Vagina (tissue), 2 donors: ENCODE measurements at regions not wholly inside any gene's neighbourhood (a gene's known extent, or its start where the extent isn't known, plus 50 kb on each side); places are given as distances from the start of the nearest gene placed in this dataset.

Experiments
- DNase-seq, 2 donors: peaks; one replicate each; pipeline ENCODE4 v3.0.0-alpha.2; 2017; ENCODE audit errors: extremely low spot score in 2 of 2
- H3K27ac ChIP-seq: fragments of 200-600 bp; sonication (generic); one replicate; pipeline ENCODE4 v1.5.1; 2019
- H3K27me3 ChIP-seq: fragments of 200-600 bp; sonication (generic); one replicate; pipeline ENCODE4 v1.5.1; 2019
- H3K36me3 ChIP-seq, 2 donors: fragments of 200-600 bp; sonication (generic); one replicate each; pipeline ENCODE4 v1.5.1; 2017 to 2019
- H3K4me1 ChIP-seq: fragments of 200-600 bp; sonication (generic); one replicate; pipeline ENCODE4 v1.5.1; 2019
- H3K4me3 ChIP-seq, 2 donors: fragments of 200-600 bp; sonication (generic); 1 replicate in 1 of 2; 2 replicates in 1 of 2; pipeline ENCODE4 v1.5.1; 2016 to 2019
- H3K9me3 ChIP-seq: fragments of 200-600 bp; sonication (generic); one replicate; pipeline ENCODE4 v1.5.1; 2019
- POLR2A ChIP-seq, 2 donors: fragments of 450-650 bp; IDR thresholded peaks; one replicate each; pipeline ENCODE4 v1.6.1; 2017; ENCODE audit warnings: antibody characterized with exemption in 2 of 2, mild to moderate bottlenecking in 2 of 2, moderate library complexity in 2 of 2
- POLR2AphosphoS5 ChIP-seq, 2 donors: sonication (generic); formaldehyde crosslinking; IDR thresholded peaks; one replicate each; pipeline ENCODE4 v1.9.0; 2017; ENCODE audit warnings: antibody characterized with exemption in 2 of 2, mild to moderate bottlenecking in 2 of 2, low read depth in 1 of 2; ENCODE audit not compliant: insufficient read depth in 1 of 2
- intact Hi-C: fragments of 100-400 bp; cut with DNase I; formaldehyde crosslinking; loops from one replicate; pipeline ENCODE4 v1.15.1; 2023
- TF ChIP-seq, protein P1 (sequence below), 3 experiments: fragments of 450-650 bp in 2 of 3; fragments of 200-600 bp in 1 of 3; sonication (generic) in 1 of 3; IDR thresholded peaks; one replicate each; pipeline ENCODE4 v1.5.1; 2017 to 2019; ENCODE audit warnings: antibody characterized with exemption in 3 of 3, mild to moderate bottlenecking in 2 of 3, moderate library complexity in 2 of 3

DNA sequence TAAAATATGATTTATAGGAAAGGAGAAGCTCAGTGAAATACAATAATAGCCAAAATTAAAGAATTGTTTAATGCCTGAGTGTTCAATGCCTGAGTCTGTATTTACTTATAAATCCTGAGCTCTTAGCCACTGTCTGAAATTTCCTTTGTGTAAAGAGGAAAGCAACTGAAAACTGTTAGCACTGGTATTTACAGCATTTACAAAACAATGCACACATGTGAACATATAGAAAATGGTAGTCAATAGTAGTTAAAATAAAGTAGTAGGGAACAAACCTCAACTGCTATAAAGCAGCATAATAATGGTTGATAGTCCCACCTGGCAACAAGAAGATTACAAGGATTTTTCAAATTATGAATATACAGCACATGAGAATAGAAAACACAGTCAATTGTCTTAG, 1137.1 kb upstream of the ATXN8OS start:
- no peaks in the 10 kb centered on the region for H3K27me3 ChIP-seq
- intact Hi-C loops: no loop called here
- no peaks in the 10 kb centered on the region for H3K36me3 ChIP-seq
- TF ChIP-seq, protein P1, sequence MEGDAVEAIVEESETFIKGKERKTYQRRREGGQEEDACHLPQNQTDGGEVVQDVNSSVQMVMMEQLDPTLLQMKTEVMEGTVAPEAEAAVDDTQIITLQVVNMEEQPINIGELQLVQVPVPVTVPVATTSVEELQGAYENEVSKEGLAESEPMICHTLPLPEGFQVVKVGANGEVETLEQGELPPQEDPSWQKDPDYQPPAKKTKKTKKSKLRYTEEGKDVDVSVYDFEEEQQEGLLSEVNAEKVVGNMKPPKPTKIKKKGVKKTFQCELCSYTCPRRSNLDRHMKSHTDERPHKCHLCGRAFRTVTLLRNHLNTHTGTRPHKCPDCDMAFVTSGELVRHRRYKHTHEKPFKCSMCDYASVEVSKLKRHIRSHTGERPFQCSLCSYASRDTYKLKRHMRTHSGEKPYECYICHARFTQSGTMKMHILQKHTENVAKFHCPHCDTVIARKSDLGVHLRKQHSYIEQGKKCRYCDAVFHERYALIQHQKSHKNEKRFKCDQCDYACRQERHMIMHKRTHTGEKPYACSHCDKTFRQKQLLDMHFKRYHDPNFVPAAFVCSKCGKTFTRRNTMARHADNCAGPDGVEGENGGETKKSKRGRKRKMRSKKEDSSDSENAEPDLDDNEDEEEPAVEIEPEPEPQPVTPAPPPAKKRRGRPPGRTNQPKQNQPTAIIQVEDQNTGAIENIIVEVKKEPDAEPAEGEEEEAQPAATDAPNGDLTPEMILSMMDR (IDR thresholded peaks at IDR 0.05): no peak
- TF ChIP-seq POLR2A (IDR thresholded peaks at IDR 0.05) (no peak), POLR2AphosphoS5 (IDR thresholded peaks at IDR 0.05; ENCODE audit: insufficient read depth in 1 of 2, low read depth in 1 of 2) (no peak)
- no peak overlapping the region for H3K4me3 ChIP-seq
- no peak overlapping the region for H3K27ac ChIP-seq
- no peaks in the 10 kb centered on the region for H3K4me1 ChIP-seq
- no peak for DNase-seq
- H3K9me3 ChIP-seq: no peaks in the 10 kb centered on the region

DNA sequence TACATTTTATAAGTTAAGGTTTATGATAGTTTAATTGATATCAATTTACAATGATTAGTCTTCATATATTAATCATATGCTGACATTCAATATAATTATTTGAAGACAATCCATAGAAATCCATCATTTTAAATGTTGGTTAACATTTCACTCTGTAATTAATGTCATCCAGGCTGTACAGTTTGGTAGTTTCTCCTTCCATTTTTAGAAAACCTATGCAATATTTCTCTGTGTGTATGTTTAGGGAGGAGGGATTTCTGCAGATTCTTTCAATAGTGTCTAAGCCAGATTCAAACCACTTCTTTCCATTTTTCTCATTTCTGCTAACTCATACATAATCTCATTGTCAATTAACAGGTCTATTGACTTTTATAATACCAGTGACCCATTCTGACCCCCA, 1159.0 kb upstream of the ATXN8OS start:
- DNase-seq: no peak
- H3K4me3 ChIP-seq: no peak overlapping the region
- no peaks in the 10 kb centered on the region for H3K4me1 ChIP-seq
- no peaks in the 10 kb centered on the region for H3K9me3 ChIP-seq
- H3K27me3 ChIP-seq: no peaks in the 10 kb centered on the region
- intact Hi-C loops: no loop called here
- H3K36me3 ChIP-seq: no peaks in the 10 kb centered on the region
- no peak overlapping the region for H3K27ac ChIP-seq
- TF ChIP-seq POLR2A (IDR thresholded peaks at IDR 0.05): no peak
- TF ChIP-seq, protein P1 (IDR thresholded peaks at IDR 0.05): no peak
- TF ChIP-seq POLR2AphosphoS5 (IDR thresholded peaks at IDR 0.05; ENCODE audit: insufficient read depth in 1 of 2, low read depth in 1 of 2): no peak

DNA sequence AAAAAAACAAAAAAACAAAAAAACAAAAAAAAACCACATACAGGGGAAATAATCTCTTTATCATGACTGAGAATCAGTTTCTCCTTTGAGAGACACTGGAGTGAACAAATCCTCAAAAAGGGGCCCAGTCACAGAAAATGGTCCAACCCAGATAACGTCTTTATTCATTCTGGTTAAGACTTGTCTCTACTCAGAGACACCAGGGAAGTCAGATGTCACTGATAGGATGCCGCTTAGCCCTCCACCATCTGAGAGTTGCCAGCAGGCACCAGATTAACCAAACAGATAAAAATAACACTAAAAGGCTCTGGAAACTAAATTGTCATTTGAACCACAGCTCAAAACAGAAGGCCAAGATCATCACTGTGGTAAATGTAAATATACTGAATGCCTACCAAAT, 1163.4 kb upstream of the ATXN8OS start:
- intact Hi-C loops: no loop called here
- H3K36me3 ChIP-seq: no peaks in the 10 kb centered on the region

DNA sequence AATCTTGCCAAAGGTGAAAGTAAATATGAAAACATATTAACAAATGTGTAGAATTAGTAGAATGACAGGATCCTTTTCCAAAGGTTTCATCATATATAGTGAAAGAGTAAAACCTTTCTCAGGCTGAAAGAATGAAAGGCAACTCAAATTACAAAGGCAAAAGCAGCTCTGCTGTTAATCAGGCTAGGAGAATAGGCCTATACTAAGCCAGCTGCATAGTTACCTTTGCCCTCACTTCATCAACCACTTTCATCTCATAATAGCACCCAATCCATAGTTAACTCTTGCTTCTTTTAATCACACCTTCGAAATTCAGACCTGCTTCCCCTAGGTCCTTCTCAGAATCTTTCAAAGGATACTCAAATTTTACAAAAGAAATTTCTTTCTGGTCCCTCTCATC, 1167.6 kb upstream of the ATXN8OS start:
- intact Hi-C loops: no loop called here
- no peak overlapping the region for H3K27ac ChIP-seq
- no peak for DNase-seq
- no peaks in the 10 kb centered on the region for H3K4me1 ChIP-seq
- no peaks in the 10 kb centered on the region for H3K9me3 ChIP-seq
- TF ChIP-seq POLR2AphosphoS5 (IDR thresholded peaks at IDR 0.05; ENCODE audit: insufficient read depth in 1 of 2, low read depth in 1 of 2): no peak
- no peak for TF ChIP-seq POLR2A (IDR thresholded peaks at IDR 0.05)
- TF ChIP-seq, protein P1 (IDR thresholded peaks at IDR 0.05): no peak
- no peak overlapping the region for H3K4me3 ChIP-seq
- no peaks in the 10 kb centered on the region for H3K27me3 ChIP-seq
- no peaks in the 10 kb centered on the region for H3K36me3 ChIP-seq

More for the DNA sequence above, 1163.4 kb upstream of the ATXN8OS start:
- no peaks in the 10 kb centered on the region for H3K9me3 ChIP-seq
- TF ChIP-seq POLR2AphosphoS5 (IDR thresholded peaks at IDR 0.05; ENCODE audit: insufficient read depth in 1 of 2, low read depth in 1 of 2) (no peak), POLR2A (IDR thresholded peaks at IDR 0.05) (no peak)
- TF ChIP-seq, protein P1 (IDR thresholded peaks at IDR 0.05): no peak
- H3K4me3 ChIP-seq: no peak overlapping the region
- DNase-seq: no peak
- H3K4me1 ChIP-seq: no peaks in the 10 kb centered on the region
- H3K27ac ChIP-seq: no peak overlapping the region
- H3K27me3 ChIP-seq: no peaks in the 10 kb centered on the region

DNA sequence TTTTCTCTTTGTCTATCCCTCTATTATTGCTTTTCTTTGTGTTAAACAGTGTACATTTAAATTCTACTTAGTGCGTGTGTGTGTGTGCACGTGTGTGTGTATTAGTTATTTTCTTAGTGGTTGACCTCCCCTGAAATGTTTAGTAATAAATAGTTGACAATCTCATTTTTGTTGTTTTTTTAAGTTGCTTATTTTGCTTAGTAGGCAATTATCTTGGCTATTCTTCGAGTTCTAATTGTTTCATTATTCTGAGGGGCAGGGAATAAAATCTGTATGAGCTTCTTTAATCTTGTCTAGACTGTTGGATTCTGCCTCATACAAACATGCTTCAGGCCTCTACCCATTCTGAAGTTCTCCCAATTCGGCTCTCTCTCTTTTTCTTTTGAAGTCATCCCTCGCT, 1169.0 kb upstream of the ATXN8OS start:
- intact Hi-C loops: no loop called here
- no peak for DNase-seq
- H3K4me1 ChIP-seq: no peaks in the 10 kb centered on the region
- H3K9me3 ChIP-seq: no peaks in the 10 kb centered on the region
- no peak overlapping the region for H3K27ac ChIP-seq
- no peaks in the 10 kb centered on the region for H3K27me3 ChIP-seq
- H3K36me3 ChIP-seq: no peaks in the 10 kb centered on the region
- no peak overlapping the region for H3K4me3 ChIP-seq
- TF ChIP-seq POLR2AphosphoS5 (IDR thresholded peaks at IDR 0.05; ENCODE audit: insufficient read depth in 1 of 2, low read depth in 1 of 2) (no peak), POLR2A (IDR thresholded peaks at IDR 0.05) (no peak)
- TF ChIP-seq, protein P1 (IDR thresholded peaks at IDR 0.05): no peak
